HFF-Myc (cell line): ENCODE measurements at regions not wholly inside any gene's neighbourhood (a gene's known extent, or its start where the extent isn't known, plus 50 kb on each side); places are given as distances from the start of the nearest gene placed in this dataset.

Experiments
- DNase-seq: peaks from one replicate; pipeline ENCODE4 v3.0.0-alpha.2; 2011; ENCODE audit warnings: low read depth; ENCODE audit errors: extremely low read depth
- H3K4me3 ChIP-seq: replicated peaks from 2 replicates; pipeline ENCODE4 v1.5.1; 2011; ENCODE audit warnings: low read depth, mild to moderate bottlenecking, control low read depth, low read length
- CTCF ChIP-seq: IDR thresholded peaks from 2 replicates; pipeline ENCODE4 v1.5.1; 2012; ENCODE audit warnings: mild to moderate bottlenecking, low read depth, low read length, control low read depth; ENCODE audit errors: missing control alignments

DNA sequence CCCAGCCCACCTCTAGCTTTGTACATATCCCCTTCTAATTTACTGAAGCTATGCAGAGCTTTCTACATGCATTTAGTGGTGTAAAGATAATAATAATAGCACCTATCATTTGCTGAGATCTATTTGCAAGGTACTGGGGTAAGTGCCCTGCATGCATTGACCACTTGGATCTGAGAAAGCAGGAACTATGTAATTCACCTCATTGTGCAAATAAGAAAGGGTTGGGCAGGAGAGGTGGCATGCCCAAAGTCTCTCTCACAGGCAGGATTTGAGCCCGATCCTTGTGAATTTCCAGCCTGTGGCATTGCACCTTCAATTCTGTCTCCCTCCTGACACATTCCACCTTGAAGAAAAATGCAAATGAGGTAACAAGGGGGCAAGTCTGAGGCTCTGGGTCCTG is 352.3 kb upstream of the EEF2KMT start:
- no peak for TF ChIP-seq CTCF

GRCh38 chr16:5448798-5449197 is 351.2 kb upstream of the EEF2KMT start:
- H3K4me3 ChIP-seq, result no peak overlapping the region
- no peak for TF ChIP-seq CTCF
- DNase-seq, result no peak

More for the DNA sequence above, 352.3 kb upstream of the EEF2KMT start:
- no peak overlapping the region for H3K4me3 ChIP-seq
- no peak for DNase-seq

GRCh38 chr16:5447734-5448133 is 350.1 kb upstream of the EEF2KMT start:
- TF ChIP-seq CTCF, result no peak
- no peak overlapping the region for H3K4me3 ChIP-seq
- DNase-seq, result no peak

GRCh38 chr16:5446623-5447240 is 349.1 kb upstream of the EEF2KMT start:
- H3K4me3 ChIP-seq, result no peak overlapping the region
- no peak for TF ChIP-seq CTCF
- DNase-seq, result no peak

DNA sequence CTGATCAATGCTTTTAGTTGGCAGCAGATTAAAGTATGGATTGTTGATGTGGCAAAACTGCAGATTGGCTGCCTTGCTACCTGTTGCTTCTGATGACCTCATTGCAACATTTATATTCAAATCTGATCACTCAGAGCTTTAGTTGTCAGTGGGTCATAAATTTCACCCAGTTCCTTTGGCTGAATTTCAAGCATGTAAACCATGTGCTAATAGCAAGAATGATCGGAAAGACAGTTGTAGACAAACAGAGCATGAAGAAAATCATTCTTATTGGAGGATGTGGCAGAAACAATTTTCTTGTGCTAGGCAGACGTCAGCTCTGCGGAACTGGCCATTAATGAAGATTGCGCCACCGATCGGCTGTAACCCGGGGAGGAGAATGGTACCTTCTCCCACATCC is 346.6 kb upstream of the EEF2KMT start:
- H3K4me3 ChIP-seq, result no peak overlapping the region
- no peak for TF ChIP-seq CTCF
- no peak for DNase-seq

- no peak overlapping the region for H3K4me3 ChIP-seq
- TF ChIP-seq CTCF, result no peak
- DNase-seq, result no peak
These were observed 345.4 kb upstream of the EEF2KMT start for GRCh38 chr16:5442986-5443385.

DNA sequence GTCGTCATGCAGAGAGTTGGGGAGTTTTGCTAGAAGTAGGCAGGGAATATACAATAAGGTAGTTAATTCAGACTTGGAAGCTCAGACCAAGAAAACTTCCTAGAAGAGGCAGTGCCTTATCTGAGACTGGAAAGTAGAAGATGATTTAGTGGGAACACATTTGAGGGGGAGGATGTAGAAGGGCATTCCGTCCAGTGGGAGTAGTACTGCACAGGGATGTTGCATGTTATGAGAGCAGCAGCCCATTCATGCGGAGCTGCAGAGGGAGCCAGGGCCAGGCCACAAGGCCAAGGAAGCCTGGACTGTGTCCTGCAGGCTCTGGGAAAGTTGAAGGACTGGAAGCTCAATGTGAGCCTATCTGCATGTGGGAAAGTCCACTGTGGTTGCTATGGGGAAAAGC is 344.5 kb upstream of the EEF2KMT start:
- no peak overlapping the region for H3K4me3 ChIP-seq
- TF ChIP-seq CTCF, result no peak
- DNase-seq, result no peak
